Hippocampal formation (tissue), 2 donors: ENCODE measurements at regions not wholly inside any gene's neighbourhood (a gene's known extent, or its start where the extent isn't known, plus 50 kb on each side); places are given as distances from the start of the nearest gene placed in this dataset.

Experiments used
- DNase-seq, 2 donors: peaks; one replicate each; lab custom pipeline; 2025; lab: John Stamatoyannopoulos, UW

DNA sequence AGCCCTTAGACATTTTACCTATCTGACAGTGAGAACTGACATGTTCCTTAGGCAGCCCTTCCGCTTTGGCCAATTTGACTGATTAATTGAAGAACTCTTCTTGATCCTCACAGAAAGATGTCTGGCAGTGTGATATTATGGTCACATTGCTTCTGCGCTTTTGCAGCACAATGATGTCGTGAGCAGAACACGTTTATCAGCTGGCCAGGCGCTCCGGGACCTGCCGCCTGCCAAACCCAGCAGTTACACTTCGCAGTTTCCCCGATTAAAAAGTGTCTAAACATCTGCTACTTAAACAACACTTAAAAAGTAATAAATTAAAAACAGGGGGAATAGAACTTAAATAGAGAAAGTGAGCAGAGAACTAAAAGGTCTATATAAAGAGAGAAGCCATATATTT is 103.5 kb upstream of the ETS2 start:
- no peak for DNase-seq

- DNase-seq: no peak
Measured at GRCh38 chr21:38709876-38710275, 95.9 kb upstream of the ETS2 start.

DNA sequence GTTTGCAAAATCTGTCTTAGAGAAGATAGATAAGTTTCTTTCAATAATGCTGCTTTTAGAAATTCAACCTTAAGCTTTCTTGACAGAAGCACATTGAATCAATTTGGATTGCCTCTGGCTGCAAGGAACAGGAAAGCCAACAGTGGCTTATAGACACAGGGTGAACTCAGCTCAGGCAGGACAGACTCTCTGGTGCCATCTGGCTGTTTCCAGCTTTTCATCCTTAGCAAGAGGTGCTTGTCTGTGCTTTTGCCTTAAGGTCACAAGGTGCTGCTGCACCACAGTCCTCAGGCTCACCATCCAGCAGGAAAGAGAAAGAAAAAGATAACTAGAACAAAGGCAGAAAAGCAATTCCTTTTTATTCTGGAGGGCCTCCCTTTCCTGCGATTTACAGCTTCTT is 93.7 kb upstream of the ETS2 start:
- no peak for DNase-seq

DNA sequence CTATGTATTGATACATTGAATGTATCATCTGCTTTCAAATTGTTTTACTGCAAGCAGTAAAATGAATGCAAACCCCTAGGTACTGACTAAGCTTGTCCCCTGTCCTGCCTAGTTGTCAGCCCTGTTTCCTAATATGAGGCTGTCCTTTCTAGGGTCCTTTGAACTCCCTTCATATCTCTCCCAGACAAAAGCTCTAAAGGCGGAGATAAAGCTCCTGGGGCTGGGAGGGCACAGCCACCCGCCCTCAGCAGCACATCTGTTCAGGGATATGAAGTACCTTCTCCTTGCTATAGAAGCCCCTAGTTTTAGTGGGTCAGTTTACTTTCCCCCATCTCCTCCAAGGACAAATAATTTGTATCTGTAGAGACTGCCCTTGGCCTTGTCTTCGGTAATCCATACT is 93.1 kb upstream of the ETS2 start:
- no peak for DNase-seq

DNA sequence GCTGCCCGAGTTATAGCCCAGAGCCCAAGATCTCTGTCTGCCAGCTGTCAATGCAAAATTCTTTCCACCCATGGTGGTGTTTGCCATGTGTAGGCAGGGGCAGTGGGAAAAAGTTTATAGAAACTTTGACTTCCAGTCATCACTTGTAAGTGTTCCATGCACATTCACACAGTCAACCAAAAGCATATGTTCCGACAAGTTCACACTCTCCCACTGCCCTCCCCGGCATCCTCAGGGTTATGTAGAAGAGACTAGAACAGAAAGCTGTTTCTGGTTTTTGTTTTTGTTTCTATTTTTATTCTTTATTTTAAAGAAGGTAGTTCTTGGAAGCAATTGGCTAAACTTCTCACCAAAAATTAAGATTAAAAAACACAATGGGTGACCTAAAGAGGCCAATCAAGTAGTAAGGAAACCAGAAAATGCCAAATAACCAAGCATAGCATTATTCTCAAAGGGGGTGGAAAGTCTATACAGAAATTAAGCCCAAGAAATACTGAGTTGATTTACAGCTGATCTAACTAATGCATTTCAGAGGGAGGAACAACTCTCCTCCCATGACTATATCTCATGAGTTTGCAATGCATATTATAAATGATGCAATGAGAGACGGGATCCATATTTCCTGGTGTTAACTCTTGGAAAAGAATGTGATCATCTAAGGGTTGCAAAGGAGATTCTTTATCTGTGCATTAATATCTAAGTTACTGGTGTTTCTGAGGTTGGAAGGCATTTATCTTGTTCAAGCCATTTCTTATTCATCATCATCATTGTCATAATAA is 91.5 kb upstream of the ETS2 start:
- DNase-seq: no peak

DNA sequence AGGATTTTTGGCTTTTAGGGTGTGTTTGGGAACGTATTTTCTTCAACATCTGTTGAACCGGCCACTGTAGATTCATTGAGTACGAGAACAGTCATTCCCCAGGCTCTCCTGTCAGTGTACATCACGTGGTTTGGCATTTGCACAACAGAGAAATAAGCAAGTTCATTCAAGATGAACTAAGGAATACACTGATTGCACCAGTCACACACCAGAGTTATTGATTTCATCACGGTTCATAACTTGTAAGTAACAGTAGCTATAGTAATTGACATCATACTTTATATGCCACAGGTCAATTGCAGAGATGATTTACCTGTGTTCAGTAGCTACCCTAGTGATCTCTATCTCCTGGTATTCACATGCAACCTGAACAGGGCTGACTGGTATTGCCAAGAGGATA is 90.7 kb upstream of the ETS2 start:
- no peak for DNase-seq

DNA sequence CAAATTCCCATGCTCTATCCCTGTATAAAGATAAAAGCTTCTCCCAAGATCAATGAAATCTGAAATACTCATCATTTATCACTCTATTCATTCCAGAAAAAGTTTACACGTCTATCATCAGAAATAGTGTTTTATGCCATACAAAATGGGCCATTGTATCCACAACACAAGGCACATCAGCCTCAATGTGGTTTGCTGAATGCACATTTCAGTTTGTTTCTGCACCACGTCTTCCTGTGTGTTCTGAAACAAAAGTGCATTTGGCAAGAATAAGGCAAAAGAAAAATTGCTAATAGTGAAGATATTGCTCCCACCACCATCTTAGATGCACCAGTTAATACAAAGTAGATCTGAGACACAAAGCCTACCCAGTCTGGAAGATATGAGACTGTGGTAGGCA is 89.6 kb upstream of the ETS2 start:
- no peak for DNase-seq

GRCh38 chr21:38716942-38717341 is 88.8 kb upstream of the ETS2 start:
- DNase-seq: no peak

GRCh38 chr21:38718481-38718880 is 87.2 kb upstream of the ETS2 start:
- DNase-seq: no peak

- no peak for DNase-seq
Measured at GRCh38 chr21:38720074-38720473, 85.7 kb upstream of the ETS2 start.

DNA sequence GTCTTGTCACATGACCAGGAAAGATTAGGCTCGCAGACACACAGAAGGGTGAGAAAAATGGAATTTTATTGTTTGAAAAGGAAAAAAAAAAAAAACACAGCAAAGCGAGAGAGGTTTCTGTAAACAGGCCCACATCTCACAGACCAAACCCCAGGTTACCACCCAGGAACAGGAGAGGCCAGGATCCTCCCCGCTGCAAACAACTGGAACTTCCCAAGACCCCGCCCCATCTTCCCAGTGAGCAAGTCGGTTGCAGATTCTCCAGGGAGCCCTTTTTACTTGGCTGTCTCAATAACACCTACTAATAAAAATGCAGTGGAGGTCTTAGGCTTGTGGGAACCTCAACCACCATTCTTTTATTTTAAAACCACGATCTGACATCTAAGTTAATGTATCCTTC is 84.7 kb upstream of the ETS2 start:
- DNase-seq: no peak

DNA sequence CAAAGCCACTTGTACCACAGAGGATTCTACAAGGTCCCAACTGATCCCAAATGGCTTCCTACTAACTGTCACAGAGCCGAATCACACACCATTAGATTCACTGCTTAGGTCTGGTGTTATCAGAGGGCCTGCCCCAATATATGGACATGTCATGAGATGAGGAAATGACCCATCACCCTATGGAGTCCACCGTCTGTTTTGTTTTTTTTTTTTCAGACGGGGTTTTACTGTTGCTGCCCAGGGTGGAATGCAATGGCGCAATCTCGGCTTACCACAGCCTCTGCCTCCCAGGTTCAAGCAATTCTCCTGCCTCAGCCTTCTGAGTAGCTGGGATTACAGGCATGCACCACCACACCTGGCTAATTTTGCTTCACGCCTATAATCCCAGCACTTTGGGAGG is 83.8 kb upstream of the ETS2 start:
- no peak for DNase-seq

DNA sequence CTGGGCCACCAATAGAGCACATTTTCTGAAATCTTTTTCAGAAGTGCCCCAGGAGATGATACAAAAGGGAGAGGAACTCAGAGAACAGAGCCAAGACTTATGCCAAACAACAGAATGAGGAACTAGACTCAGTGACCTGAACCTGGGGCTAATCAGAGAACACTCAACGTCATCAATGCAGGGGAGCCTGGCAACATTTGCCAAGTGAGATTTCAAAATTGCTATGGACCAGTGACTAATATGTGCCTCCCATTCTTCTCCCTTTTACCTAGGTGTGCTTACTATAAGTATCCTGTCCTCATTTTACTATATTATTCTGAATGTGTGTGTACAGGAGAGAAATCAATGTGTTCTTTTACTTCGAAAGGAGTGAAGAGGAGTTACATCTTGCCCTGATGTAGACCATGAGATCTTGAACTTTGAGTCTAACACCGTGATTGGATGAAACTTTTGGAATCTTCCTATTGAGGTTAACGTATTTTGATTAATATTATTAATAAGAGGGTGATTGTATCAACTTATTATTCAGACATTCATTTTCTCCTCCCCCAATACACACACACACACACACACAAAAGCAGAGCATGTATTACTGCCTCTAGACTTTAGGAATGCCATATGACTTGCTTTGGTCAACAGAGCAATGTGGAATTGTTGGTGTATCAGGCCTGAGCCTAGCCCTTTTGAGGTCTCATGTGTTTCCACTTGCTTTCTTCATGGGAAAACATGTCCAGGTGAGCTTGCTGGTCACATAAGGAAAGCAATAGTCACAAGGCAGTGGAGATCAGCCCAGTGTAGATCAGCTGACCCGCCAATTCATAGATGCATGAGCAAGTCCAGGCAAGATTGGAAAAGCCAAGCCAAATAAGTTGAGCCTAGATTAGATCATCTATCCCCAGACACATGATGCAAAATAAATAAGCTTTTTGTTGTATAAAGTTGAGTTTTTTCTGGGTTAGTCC is 80.3 kb upstream of the ETS2 start:
- DNase-seq: no peak

DNA sequence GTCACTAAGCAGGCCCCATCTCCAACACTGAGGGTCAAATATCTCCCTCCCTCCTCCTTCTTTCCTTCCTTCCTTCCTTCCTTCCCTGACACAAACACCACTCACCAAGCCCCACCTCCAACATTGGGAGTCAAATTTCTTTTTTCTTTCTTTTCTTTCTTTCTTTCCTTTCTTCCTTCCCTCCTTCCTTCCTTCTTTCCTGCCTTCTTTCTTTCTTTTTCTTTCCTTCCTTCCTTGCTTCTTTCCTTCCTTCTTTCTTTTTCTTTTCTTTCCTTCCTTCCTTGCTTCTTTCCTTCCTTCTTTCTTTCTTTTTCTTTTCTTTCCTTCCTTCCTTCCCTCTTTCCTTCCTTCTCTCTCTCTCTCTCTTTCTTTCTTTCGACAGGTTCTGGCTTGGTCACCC is 79.2 kb upstream of the ETS2 start:
- DNase-seq: no peak

- no peak for DNase-seq
Measured at GRCh38 chr21:38729291-38729690, 76.4 kb upstream of the ETS2 start.

- DNase-seq: no peak
Measured at GRCh38 chr21:38729754-38730379, 75.9 kb upstream of the ETS2 start.

DNA sequence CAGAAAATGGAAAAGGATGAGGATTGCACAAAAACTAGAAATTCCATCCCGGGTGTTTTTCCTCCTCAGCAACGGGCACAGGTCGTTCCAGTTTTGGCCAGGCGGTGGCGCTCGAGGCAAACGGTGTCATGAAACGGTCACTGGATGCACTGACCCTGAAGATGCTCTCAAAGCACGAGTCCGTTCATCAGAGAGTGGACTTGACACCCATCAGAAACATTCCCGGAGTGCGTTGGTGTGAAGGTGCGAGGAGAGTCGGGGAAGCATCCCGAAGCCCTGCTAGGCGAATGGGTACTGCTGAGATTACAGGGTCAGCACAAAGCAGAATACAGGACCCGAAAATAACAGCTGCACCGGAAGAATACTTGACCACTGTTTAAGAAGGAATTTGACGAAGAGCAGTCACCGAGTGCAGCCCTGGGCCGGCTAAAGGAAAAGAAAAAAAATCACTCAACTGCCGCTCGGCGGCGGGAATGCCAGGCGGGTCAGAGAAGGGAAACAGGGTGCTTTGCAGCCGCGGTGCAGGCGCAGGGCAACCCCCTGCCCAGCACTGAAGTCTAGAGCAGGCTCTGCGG is 71.7 kb upstream of the ETS2 start:
- peak; percentile 65 to 66 for DNase-seq

DNA sequence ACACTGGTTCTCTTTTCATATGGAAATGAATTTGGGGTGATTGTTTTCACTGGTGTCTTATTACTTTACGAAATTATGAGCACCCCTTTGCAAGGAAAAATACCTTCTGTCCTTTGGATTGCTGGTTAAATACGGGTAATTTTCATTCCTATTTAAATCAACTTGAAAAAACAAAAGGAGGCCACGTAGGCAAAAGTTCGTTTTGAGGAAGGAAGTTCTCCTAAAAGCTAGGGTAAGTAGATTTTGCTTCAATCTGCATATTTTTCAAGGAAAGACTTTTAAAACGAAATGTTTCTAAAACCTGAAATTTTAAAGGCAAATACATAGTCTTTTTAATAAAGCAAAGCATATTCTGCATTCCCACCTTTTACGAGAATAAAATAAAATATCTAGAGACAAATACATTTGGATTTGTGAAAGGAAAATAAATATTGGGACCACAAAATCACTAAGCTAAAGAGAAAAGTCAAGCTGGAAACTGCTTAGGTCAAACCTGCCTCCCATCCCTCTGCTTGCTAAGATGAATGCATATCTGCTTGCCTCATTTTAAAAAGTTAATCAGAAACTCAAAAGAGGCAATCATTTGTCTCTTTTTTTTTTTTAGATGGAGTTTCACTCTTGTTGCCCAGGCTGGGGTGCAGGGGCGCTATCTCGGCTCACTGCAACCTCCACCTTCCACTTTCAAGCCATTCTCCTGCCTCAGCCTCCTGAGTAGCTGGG is 70.9 kb upstream of the ETS2 start:
- DNase-seq: no peak

DNA sequence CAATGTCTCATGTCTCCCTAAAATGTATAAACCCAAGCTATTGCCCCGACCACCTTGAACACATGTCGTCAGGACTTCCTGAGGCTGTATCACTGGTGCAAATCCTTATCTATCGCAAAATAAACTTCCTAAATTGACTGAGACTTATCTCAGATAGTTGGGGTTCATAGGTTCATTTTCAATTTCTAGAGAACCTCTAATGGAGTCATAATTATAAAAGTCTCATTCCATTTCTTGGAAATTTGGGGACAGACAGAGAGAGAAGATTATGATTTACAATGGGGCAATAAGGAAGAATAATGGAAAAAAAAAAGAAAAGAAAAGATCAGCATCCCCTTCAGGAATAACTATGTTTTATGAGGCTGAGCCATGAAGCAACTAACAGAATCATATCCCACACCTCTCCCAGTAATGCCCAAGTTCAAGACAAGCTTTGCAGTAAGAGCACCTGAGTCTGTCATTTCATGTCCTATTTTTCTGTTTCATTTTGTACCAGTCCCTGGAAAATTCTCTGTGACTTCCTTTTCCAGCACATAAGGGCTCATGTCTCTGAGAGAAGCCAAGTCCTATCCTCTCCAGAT is 70.0 kb upstream of the ETS2 start:
- DNase-seq: no peak

GRCh38 chr21:38740090-38740489 is 65.6 kb upstream of the ETS2 start:
- DNase-seq: no peak
